DOHH2 (cell line): ENCODE measurements at regions not wholly inside any gene's neighbourhood (a gene's known extent, or its start where the extent isn't known, plus 50 kb on each side); places are given as distances from the start of the nearest gene placed in this dataset.

Experiments used
- CTCF ChIP-seq: fragments of 200-600 bp; sonication (generic); IDR thresholded peaks from one replicate; pipeline ENCODE4 v1.5.1; 2014; ENCODE audit warnings: antibody characterized with exemption, mild to moderate bottlenecking, low read depth, low read length; ENCODE audit not compliant: poor library complexity, severe bottlenecking
- EZH2phosphoT487 ChIP-seq: fragments of 200-600 bp; sonication (generic); IDR thresholded peaks from 2 replicates; pipeline ENCODE4 v1.6.1; 2017; ENCODE audit warnings: borderline replicate concordance, mild to moderate bottlenecking, antibody characterized with exemption, low read length, moderate library complexity, mixed read lengths

- TF ChIP-seq EZH2phosphoT487 = no peak
- no peak for TF ChIP-seq CTCF
Observed at GRCh38 chr13:30141775-30142485, 165.4 kb downstream of the KATNAL1 start.
